ENCODE measurements at regions not wholly inside any gene's neighbourhood (a gene's known extent, or its start where the extent isn't known, plus 50 kb on each side); places are given as distances from the start of the nearest gene placed in this dataset.
A peak's percentile ranks its signal among the peaks of the same experiment; 100 is the strongest.

- no peak for DNase-seq
- no peaks in the 10 kb centered on the region for H3K27me3 ChIP-seq (ENCODE audit: control insufficient read depth, insufficient read depth, low read length)
- ATAC-seq = no peak
- no peaks in the 10 kb centered on the region for H3K4me1 Mint-ChIP-seq
- peaks cover 11% of the 10 kb centered on the region for H3K9me3 ChIP-seq (ENCODE audit: control insufficient read depth, insufficient read depth, low read length)
- no peak overlapping the region for H3K27ac ChIP-seq (ENCODE audit: low read length)
- no peaks in the 10 kb centered on the region for H3K36me3 Mint-ChIP-seq
- H3K9me3 Mint-ChIP-seq = peaks cover 7 to 27% of the 10 kb centered on the region in 2 donors
- no peaks in the 10 kb centered on the region for H3K36me3 ChIP-seq (ENCODE audit: control insufficient read depth, insufficient read depth, low read length)
- no peak overlapping the region for H3K4me3 ChIP-seq (ENCODE audit: low read length)
- TF ChIP-seq CTCF (IDR thresholded peaks at IDR 0.05) = no peak
- WGBS (ENCODE audit: insufficient coverage) = 78% methylated on average over 2 of the region's 3 CpGs
- H3K27me3 Mint-ChIP-seq (ENCODE audit: low read depth in 2 of 2) = no peaks in the 10 kb centered on the region
- no peaks in the 10 kb centered on the region for H3K4me1 ChIP-seq (ENCODE audit: control insufficient read depth, insufficient read depth, low read length)
- intact Hi-C loops (cut with micrococcal nuclease) = no loop called here
- H3K27ac Mint-ChIP-seq = no peak overlapping the region
- H3K4me3 Mint-ChIP-seq = no peak overlapping the region
These were observed 1822.6 kb downstream of the SUCLG1 start for GRCh38 chr2:82636402-82637020.

- Histone ChIP-seq H3K4me3 (ENCODE audit: low read length) (no peak overlapping the region), H3K4me1 (ENCODE audit: control insufficient read depth, insufficient read depth, low read length) (no peaks in the 10 kb centered on the region), H3K9me3 (ENCODE audit: control insufficient read depth, insufficient read depth, low read length) (peaks cover 9% of the 10 kb centered on the region), H3K27me3 (ENCODE audit: control insufficient read depth, insufficient read depth, low read length) (no peaks in the 10 kb centered on the region), H3K27ac (ENCODE audit: low read length) (no peak overlapping the region), H3K36me3 (ENCODE audit: control insufficient read depth, insufficient read depth, low read length) (no peaks in the 10 kb centered on the region)
- intact Hi-C loops (cut with micrococcal nuclease) = no loop called here
- no peaks in the 10 kb centered on the region for H3K4me1 Mint-ChIP-seq
- no peak for DNase-seq
- no peak for ATAC-seq
- no peak for TF ChIP-seq CTCF (IDR thresholded peaks at IDR 0.05)
- H3K36me3 Mint-ChIP-seq = peaks cover 7% of the 10 kb centered on the region
- H3K27ac Mint-ChIP-seq = no peak overlapping the region
- H3K4me3 Mint-ChIP-seq = no peak overlapping the region
- H3K9me3 Mint-ChIP-seq = peaks cover 8 to 25% of the 10 kb centered on the region in 2 donors
- H3K27me3 Mint-ChIP-seq (ENCODE audit: low read depth in 2 of 2) = no peaks in the 10 kb centered on the region
These were observed 1860.1 kb downstream of the SUCLG1 start for GRCh38 chr2:82599021-82599420.

- WGBS (ENCODE audit: insufficient coverage) = no CpG with 5 or more reads among the region's 1 CpG
- no peaks in the 10 kb centered on the region for H3K27me3 ChIP-seq (ENCODE audit: control insufficient read depth, insufficient read depth, low read length)
- no peak overlapping the region for H3K27ac Mint-ChIP-seq
- no peak overlapping the region for H3K27ac ChIP-seq (ENCODE audit: low read length)
- DNase-seq (no peak), ATAC-seq (no peak)
- no peaks in the 10 kb centered on the region for H3K4me1 Mint-ChIP-seq
- H3K9me3 Mint-ChIP-seq = peaks cover 8 to 15% of the 10 kb centered on the region in 2 donors
- intact Hi-C loops (cut with micrococcal nuclease) = no loop called here
- H3K36me3 Mint-ChIP-seq = peaks cover 7% of the 10 kb centered on the region
- no peak for TF ChIP-seq CTCF (IDR thresholded peaks at IDR 0.05)
- H3K4me3 ChIP-seq (ENCODE audit: low read length) = no peak overlapping the region
- peaks cover 10% of the 10 kb centered on the region for H3K9me3 ChIP-seq (ENCODE audit: control insufficient read depth, insufficient read depth, low read length)
- H3K4me3 Mint-ChIP-seq = no peak overlapping the region
- no peaks in the 10 kb centered on the region for H3K36me3 ChIP-seq (ENCODE audit: control insufficient read depth, insufficient read depth, low read length)
- H3K4me1 ChIP-seq (ENCODE audit: control insufficient read depth, insufficient read depth, low read length) = no peaks in the 10 kb centered on the region
- H3K27me3 Mint-ChIP-seq (ENCODE audit: low read depth in 2 of 2) = no peaks in the 10 kb centered on the region
These were observed 1862.5 kb downstream of the SUCLG1 start for GRCh38 chr2:82596581-82596980.

- TF ChIP-seq CTCF (IDR thresholded peaks at IDR 0.05) = no peak
- peaks cover 5% of the 10 kb centered on the region for H3K9me3 ChIP-seq (ENCODE audit: control insufficient read depth, insufficient read depth, low read length)
- no peaks in the 10 kb centered on the region for H3K4me1 ChIP-seq (ENCODE audit: control insufficient read depth, insufficient read depth, low read length)
- H3K27me3 Mint-ChIP-seq (ENCODE audit: low read depth in 2 of 2) = no peaks in the 10 kb centered on the region
- H3K27me3 ChIP-seq (ENCODE audit: control insufficient read depth, insufficient read depth, low read length) = no peaks in the 10 kb centered on the region
- peaks cover 21% of the 10 kb centered on the region for H3K36me3 Mint-ChIP-seq
- H3K27ac Mint-ChIP-seq = no peak overlapping the region
- H3K36me3 ChIP-seq (ENCODE audit: control insufficient read depth, insufficient read depth, low read length) = no peaks in the 10 kb centered on the region
- 67% methylated on average over 3 of the region's 3 CpGs for WGBS (ENCODE audit: insufficient coverage)
- H3K4me3 ChIP-seq (ENCODE audit: low read length) = no peak overlapping the region
- no peak overlapping the region for H3K4me3 Mint-ChIP-seq
- no peak overlapping the region for H3K27ac ChIP-seq (ENCODE audit: low read length)
- no peaks in the 10 kb centered on the region for H3K4me1 Mint-ChIP-seq
- DNase-seq (no peak), ATAC-seq (peak in 1 of 3 donors; percentile 21)
- intact Hi-C loops (cut with micrococcal nuclease) = no loop called here
- peaks cover 11 to 23% of the 10 kb centered on the region in 2 donors for H3K9me3 Mint-ChIP-seq
These were observed 1867.4 kb downstream of the SUCLG1 start for GRCh38 chr2:82591718-82592117.

Data from natural killer cell (primary cell).